ENCODE measurements at regions not wholly inside any gene's neighbourhood (a gene's known extent, or its start where the extent isn't known, plus 50 kb on each side); places are given as distances from the start of the nearest gene placed in this dataset.

DNA sequence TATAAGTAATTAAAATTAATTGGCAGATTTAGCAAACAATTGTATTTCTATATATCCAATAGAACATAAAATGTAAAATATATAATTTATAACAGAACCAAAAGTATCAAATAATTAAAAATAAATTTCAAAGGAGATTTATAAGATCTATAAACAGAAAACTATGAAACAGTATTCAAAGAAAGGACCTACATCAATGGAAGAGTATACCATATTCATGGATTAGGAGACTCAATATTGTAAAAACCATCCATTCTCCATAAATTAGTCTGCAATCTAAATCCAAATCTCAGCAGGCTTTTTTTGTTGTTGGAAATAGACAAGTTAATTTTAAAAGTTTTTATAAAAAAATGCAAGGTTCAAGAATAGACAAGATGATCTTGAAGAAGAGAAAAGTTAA is 149.0 kb upstream of the RUNX3 start:
- no peak overlapping the region for H3K4me3 ChIP-seq (replicated peaks; ENCODE audit: low read depth, low read length)
- no peak for DNase-seq (ENCODE audit: extremely low read depth, low read depth)
- TF ChIP-seq, protein P1, sequence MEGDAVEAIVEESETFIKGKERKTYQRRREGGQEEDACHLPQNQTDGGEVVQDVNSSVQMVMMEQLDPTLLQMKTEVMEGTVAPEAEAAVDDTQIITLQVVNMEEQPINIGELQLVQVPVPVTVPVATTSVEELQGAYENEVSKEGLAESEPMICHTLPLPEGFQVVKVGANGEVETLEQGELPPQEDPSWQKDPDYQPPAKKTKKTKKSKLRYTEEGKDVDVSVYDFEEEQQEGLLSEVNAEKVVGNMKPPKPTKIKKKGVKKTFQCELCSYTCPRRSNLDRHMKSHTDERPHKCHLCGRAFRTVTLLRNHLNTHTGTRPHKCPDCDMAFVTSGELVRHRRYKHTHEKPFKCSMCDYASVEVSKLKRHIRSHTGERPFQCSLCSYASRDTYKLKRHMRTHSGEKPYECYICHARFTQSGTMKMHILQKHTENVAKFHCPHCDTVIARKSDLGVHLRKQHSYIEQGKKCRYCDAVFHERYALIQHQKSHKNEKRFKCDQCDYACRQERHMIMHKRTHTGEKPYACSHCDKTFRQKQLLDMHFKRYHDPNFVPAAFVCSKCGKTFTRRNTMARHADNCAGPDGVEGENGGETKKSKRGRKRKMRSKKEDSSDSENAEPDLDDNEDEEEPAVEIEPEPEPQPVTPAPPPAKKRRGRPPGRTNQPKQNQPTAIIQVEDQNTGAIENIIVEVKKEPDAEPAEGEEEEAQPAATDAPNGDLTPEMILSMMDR (IDR thresholded peaks at IDR 0.05; ENCODE audit: low read depth, low read length, missing control alignments) = no peak

- DNase-seq (ENCODE audit: extremely low read depth, low read depth) = no peak
- no peak overlapping the region for H3K4me3 ChIP-seq (replicated peaks; ENCODE audit: low read depth, low read length)
- TF ChIP-seq, protein P1 (IDR thresholded peaks at IDR 0.05; ENCODE audit: low read depth, low read length, missing control alignments) = no peak
Observed at GRCh38 chr1:25074351-25075227, 144.5 kb upstream of the RUNX3 start.

DNA sequence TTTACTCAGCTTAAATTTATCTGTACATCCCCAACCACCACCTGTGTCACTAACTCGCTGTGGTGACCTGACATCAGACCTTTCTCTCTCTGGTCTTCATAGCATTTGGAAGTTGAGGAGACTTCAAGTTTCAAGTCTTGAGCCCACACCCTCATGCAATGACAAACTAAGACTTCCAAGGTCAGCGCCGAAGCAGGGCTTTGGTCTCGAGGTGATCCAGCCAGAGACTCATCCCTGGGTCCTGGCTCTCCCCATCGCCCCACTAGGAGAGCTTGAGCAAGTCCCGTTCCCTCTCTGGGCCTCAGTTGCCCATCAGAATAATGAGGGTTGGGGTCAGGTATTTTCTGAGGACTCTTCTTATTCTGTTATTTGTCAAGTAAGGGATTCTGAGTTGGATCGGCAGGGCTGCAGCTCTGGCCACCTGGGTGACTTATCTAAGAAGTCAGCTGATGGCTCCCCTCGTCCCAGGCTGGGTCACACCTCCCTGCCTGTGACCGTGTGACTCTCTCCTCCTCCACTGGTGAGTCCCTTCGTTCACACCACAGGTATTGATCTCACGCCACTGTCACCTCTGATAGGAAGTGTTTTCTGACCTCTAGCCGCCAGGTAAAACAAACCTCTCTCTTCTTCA is 143.7 kb upstream of the RUNX3 start:
- no peak for DNase-seq (ENCODE audit: extremely low read depth, low read depth)
- no peak overlapping the region for H3K4me3 ChIP-seq (replicated peaks; ENCODE audit: low read depth, low read length)
- TF ChIP-seq, protein P1 (IDR thresholded peaks at IDR 0.05; ENCODE audit: low read depth, low read length, missing control alignments) = no peak

- H3K4me3 ChIP-seq (replicated peaks; ENCODE audit: low read depth, low read length) = no peak overlapping the region
- TF ChIP-seq, protein P1 (IDR thresholded peaks at IDR 0.05; ENCODE audit: low read depth, low read length, missing control alignments) = no peak
- no peak for DNase-seq (ENCODE audit: extremely low read depth, low read depth)
Observed at GRCh38 chr1:25072461-25072860, 142.4 kb upstream of the RUNX3 start.

DNA sequence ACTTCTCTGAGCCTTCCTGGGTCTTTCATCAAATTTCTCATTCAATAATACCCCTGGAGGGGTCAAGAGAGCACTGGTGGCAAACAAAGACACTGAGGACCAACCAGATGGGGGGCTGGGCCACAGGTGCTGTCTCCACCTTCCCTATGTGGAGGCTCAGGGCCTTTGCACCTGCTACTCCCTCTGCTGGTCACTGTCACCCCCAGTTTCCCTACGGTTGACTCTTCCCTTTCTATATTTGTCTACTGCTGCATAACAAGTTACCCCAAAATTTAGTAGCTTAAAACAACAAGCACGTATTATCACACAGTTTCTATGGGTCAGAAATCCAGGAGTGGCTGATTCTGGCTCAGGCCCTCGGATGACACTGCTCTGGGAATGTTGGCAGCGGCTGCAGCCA is 138.8 kb upstream of the RUNX3 start:
- no peak overlapping the region for H3K4me3 ChIP-seq (replicated peaks; ENCODE audit: low read depth, low read length)
- TF ChIP-seq, protein P1 (IDR thresholded peaks at IDR 0.05; ENCODE audit: low read depth, low read length, missing control alignments) = peak; percentile 35
- no peak for DNase-seq (ENCODE audit: extremely low read depth, low read depth)

DNA sequence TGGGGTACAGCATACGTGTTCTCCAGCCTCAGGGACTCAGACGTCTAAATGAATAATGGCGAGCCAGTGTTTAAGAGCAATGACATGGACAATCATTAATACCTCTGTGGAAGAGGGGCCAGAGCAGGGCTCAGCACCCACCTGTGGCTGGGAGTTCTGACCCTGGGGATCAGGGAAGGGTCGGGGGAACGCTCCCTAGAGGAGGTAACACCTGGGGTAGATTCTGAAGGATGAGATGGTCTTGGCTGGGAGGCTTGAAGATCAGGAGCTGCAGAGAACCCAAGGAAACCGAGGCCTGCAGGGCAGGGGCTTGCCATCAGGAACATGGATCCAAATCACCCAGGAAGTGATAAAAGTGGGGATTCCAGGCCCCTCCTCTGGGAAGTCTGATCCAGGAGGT is 138.2 kb upstream of the RUNX3 start:
- H3K4me3 ChIP-seq (replicated peaks; ENCODE audit: low read depth, low read length) = no peak overlapping the region
- TF ChIP-seq, protein P1 (IDR thresholded peaks at IDR 0.05; ENCODE audit: low read depth, low read length, missing control alignments) = no peak
- DNase-seq (ENCODE audit: extremely low read depth, low read depth) = no peak
